ENCODE measurements at regions not wholly inside any gene's neighbourhood (a gene's known extent, or its start where the extent isn't known, plus 50 kb on each side); places are given as distances from the start of the nearest gene placed in this dataset.

- no peaks in the 10 kb centered on the region for H3K36me3 ChIP-seq (ENCODE audit: control insufficient read depth in 1 of 2, insufficient read depth in 2 of 2, low read length in 2 of 2)
- peaks cover 0 to 5% of the 10 kb centered on the region in 2 donors for H3K4me1 ChIP-seq (ENCODE audit: control insufficient read depth in 1 of 2, insufficient read depth in 2 of 2, low read length in 2 of 2)
- no peaks in the 10 kb centered on the region for H3K27me3 ChIP-seq (ENCODE audit: control insufficient read depth in 1 of 2, insufficient read depth in 2 of 2, low read length in 2 of 2)
- no peak overlapping the region for H3K4me3 ChIP-seq (ENCODE audit: low read depth in 1 of 2, low read length in 2 of 2)
- no peak overlapping the region for H3K9ac ChIP-seq (ENCODE audit: low read depth in 1 of 2, low read length in 2 of 2)
- no peak overlapping the region for H3K27ac ChIP-seq (ENCODE audit: low read depth, low read length)
- no peaks in the 10 kb centered on the region for H3K9me3 ChIP-seq (ENCODE audit: control insufficient read depth in 1 of 2, low read length in 2 of 2)
Observed at GRCh38 chr13:106958621-106959048, 390.7 kb upstream of the ARGLU1 start.

- H3K4me1 ChIP-seq (ENCODE audit: control insufficient read depth in 1 of 2, insufficient read depth in 2 of 2, low read length in 2 of 2) = peaks cover 5 to 6% of the 10 kb centered on the region in 2 donors
- H3K9ac ChIP-seq (ENCODE audit: low read depth in 1 of 2, low read length in 2 of 2) = no peak overlapping the region
- H3K27ac ChIP-seq (ENCODE audit: low read depth, low read length) = no peak overlapping the region
- no peaks in the 10 kb centered on the region for H3K9me3 ChIP-seq (ENCODE audit: control insufficient read depth in 1 of 2, low read length in 2 of 2)
- no peak overlapping the region for H3K4me3 ChIP-seq (ENCODE audit: low read depth in 1 of 2, low read length in 2 of 2)
- no peaks in the 10 kb centered on the region for H3K36me3 ChIP-seq (ENCODE audit: control insufficient read depth in 1 of 2, insufficient read depth in 2 of 2, low read length in 2 of 2)
- H3K27me3 ChIP-seq (ENCODE audit: control insufficient read depth in 1 of 2, insufficient read depth in 2 of 2, low read length in 2 of 2) = no peaks in the 10 kb centered on the region
Observed at GRCh38 chr13:106942563-106942962, 374.6 kb upstream of the ARGLU1 start.

GRCh38 chr13:106941779-106942178 is 373.8 kb upstream of the ARGLU1 start:
- Histone ChIP-seq H3K4me3 (ENCODE audit: low read depth in 1 of 2, low read length in 2 of 2) (no peak overlapping the region), H3K36me3 (ENCODE audit: control insufficient read depth in 1 of 2, insufficient read depth in 2 of 2, low read length in 2 of 2) (no peaks in the 10 kb centered on the region), H3K27ac (ENCODE audit: low read depth, low read length) (no peak overlapping the region), H3K27me3 (ENCODE audit: control insufficient read depth in 1 of 2, insufficient read depth in 2 of 2, low read length in 2 of 2) (no peaks in the 10 kb centered on the region), H3K9ac (ENCODE audit: low read depth in 1 of 2, low read length in 2 of 2) (no peak overlapping the region), H3K9me3 (ENCODE audit: control insufficient read depth in 1 of 2, low read length in 2 of 2) (no peaks in the 10 kb centered on the region), H3K4me1 (ENCODE audit: control insufficient read depth in 1 of 2, insufficient read depth in 2 of 2, low read length in 2 of 2) (peaks cover 1 to 4% of the 10 kb centered on the region in 2 donors)

GRCh38 chr13:106927421-106927820 is 359.5 kb upstream of the ARGLU1 start:
- no peaks in the 10 kb centered on the region for H3K4me1 ChIP-seq (ENCODE audit: control insufficient read depth in 1 of 2, insufficient read depth in 2 of 2, low read length in 2 of 2)
- H3K4me3 ChIP-seq (ENCODE audit: low read depth in 1 of 2, low read length in 2 of 2) = no peak overlapping the region
- no peaks in the 10 kb centered on the region for H3K27me3 ChIP-seq (ENCODE audit: control insufficient read depth in 1 of 2, insufficient read depth in 2 of 2, low read length in 2 of 2)

GRCh38 chr13:106922384-106922783 is 354.4 kb upstream of the ARGLU1 start:
- Histone ChIP-seq H3K4me3 (ENCODE audit: low read depth in 1 of 2, low read length in 2 of 2) (no peak overlapping the region), H3K27me3 (ENCODE audit: control insufficient read depth in 1 of 2, insufficient read depth in 2 of 2, low read length in 2 of 2) (no peaks in the 10 kb centered on the region), H3K27ac (ENCODE audit: low read depth, low read length) (no peak overlapping the region), H3K4me1 (ENCODE audit: control insufficient read depth in 1 of 2, insufficient read depth in 2 of 2, low read length in 2 of 2) (peaks cover 0 to 6% of the 10 kb centered on the region in 2 donors), H3K9me3 (ENCODE audit: control insufficient read depth in 1 of 2, low read length in 2 of 2) (no peaks in the 10 kb centered on the region), H3K36me3 (ENCODE audit: control insufficient read depth in 1 of 2, insufficient read depth in 2 of 2, low read length in 2 of 2) (no peaks in the 10 kb centered on the region), H3K9ac (ENCODE audit: low read depth in 1 of 2, low read length in 2 of 2) (no peak overlapping the region)

More at GRCh38 chr13:106927421-106927820, 359.5 kb upstream of the ARGLU1 start:
- Histone ChIP-seq H3K36me3 (ENCODE audit: control insufficient read depth in 1 of 2, insufficient read depth in 2 of 2, low read length in 2 of 2) (no peaks in the 10 kb centered on the region), H3K27ac (ENCODE audit: low read depth, low read length) (no peak overlapping the region), H3K9ac (ENCODE audit: low read depth in 1 of 2, low read length in 2 of 2) (no peak overlapping the region), H3K9me3 (ENCODE audit: control insufficient read depth in 1 of 2, low read length in 2 of 2) (no peaks in the 10 kb centered on the region)

GRCh38 chr13:106919638-106920037 is 351.7 kb upstream of the ARGLU1 start:
- Histone ChIP-seq H3K27ac (ENCODE audit: low read depth, low read length) (no peak overlapping the region), H3K4me3 (ENCODE audit: low read depth in 1 of 2, low read length in 2 of 2) (no peak overlapping the region), H3K4me1 (ENCODE audit: control insufficient read depth in 1 of 2, insufficient read depth in 2 of 2, low read length in 2 of 2) (peaks cover 0 to 6% of the 10 kb centered on the region in 2 donors), H3K27me3 (ENCODE audit: control insufficient read depth in 1 of 2, insufficient read depth in 2 of 2, low read length in 2 of 2) (no peaks in the 10 kb centered on the region), H3K9ac (ENCODE audit: low read depth in 1 of 2, low read length in 2 of 2) (no peak overlapping the region), H3K36me3 (ENCODE audit: control insufficient read depth in 1 of 2, insufficient read depth in 2 of 2, low read length in 2 of 2) (no peaks in the 10 kb centered on the region), H3K9me3 (ENCODE audit: control insufficient read depth in 1 of 2, low read length in 2 of 2) (no peaks in the 10 kb centered on the region)

GRCh38 chr13:106919133-106919532 is 351.2 kb upstream of the ARGLU1 start:
- peaks cover 0 to 6% of the 10 kb centered on the region in 2 donors for H3K4me1 ChIP-seq (ENCODE audit: control insufficient read depth in 1 of 2, insufficient read depth in 2 of 2, low read length in 2 of 2)
- H3K27me3 ChIP-seq (ENCODE audit: control insufficient read depth in 1 of 2, insufficient read depth in 2 of 2, low read length in 2 of 2) = no peaks in the 10 kb centered on the region
- no peak overlapping the region for H3K27ac ChIP-seq (ENCODE audit: low read depth, low read length)
- H3K4me3 ChIP-seq (ENCODE audit: low read depth in 1 of 2, low read length in 2 of 2) = no peak overlapping the region
- no peaks in the 10 kb centered on the region for H3K9me3 ChIP-seq (ENCODE audit: control insufficient read depth in 1 of 2, low read length in 2 of 2)
- no peaks in the 10 kb centered on the region for H3K36me3 ChIP-seq (ENCODE audit: control insufficient read depth in 1 of 2, insufficient read depth in 2 of 2, low read length in 2 of 2)
- H3K9ac ChIP-seq (ENCODE audit: low read depth in 1 of 2, low read length in 2 of 2) = no peak overlapping the region

GRCh38 chr13:106918557-106918860 is 350.6 kb upstream of the ARGLU1 start:
- no peaks in the 10 kb centered on the region for H3K9me3 ChIP-seq (ENCODE audit: control insufficient read depth in 1 of 2, low read length in 2 of 2)
- no peaks in the 10 kb centered on the region for H3K27me3 ChIP-seq (ENCODE audit: control insufficient read depth in 1 of 2, insufficient read depth in 2 of 2, low read length in 2 of 2)
- no peak overlapping the region for H3K27ac ChIP-seq (ENCODE audit: low read depth, low read length)
- H3K4me1 ChIP-seq (ENCODE audit: control insufficient read depth in 1 of 2, insufficient read depth in 2 of 2, low read length in 2 of 2) = peaks cover 0 to 6% of the 10 kb centered on the region in 2 donors
- no peaks in the 10 kb centered on the region for H3K36me3 ChIP-seq (ENCODE audit: control insufficient read depth in 1 of 2, insufficient read depth in 2 of 2, low read length in 2 of 2)
- H3K9ac ChIP-seq (ENCODE audit: low read depth in 1 of 2, low read length in 2 of 2) = peak overlapping the region in 1 of 2 donors; percentile 68
- H3K4me3 ChIP-seq (ENCODE audit: low read depth in 1 of 2, low read length in 2 of 2) = no peak overlapping the region

- no peaks in the 10 kb centered on the region for H3K27me3 ChIP-seq (ENCODE audit: control insufficient read depth in 1 of 2, insufficient read depth in 2 of 2, low read length in 2 of 2)
- H3K4me3 ChIP-seq (ENCODE audit: low read depth in 1 of 2, low read length in 2 of 2) = peak overlapping the region; percentile 66 to 73
- peak overlapping the region; percentile 73 for H3K27ac ChIP-seq (ENCODE audit: low read depth, low read length)
- peak overlapping the region; percentile 68 to 72 for H3K9ac ChIP-seq (ENCODE audit: low read depth in 1 of 2, low read length in 2 of 2)
- peaks cover 0 to 6% of the 10 kb centered on the region in 2 donors for H3K4me1 ChIP-seq (ENCODE audit: control insufficient read depth in 1 of 2, insufficient read depth in 2 of 2, low read length in 2 of 2)
- H3K36me3 ChIP-seq (ENCODE audit: control insufficient read depth in 1 of 2, insufficient read depth in 2 of 2, low read length in 2 of 2) = no peaks in the 10 kb centered on the region
- H3K9me3 ChIP-seq (ENCODE audit: control insufficient read depth in 1 of 2, low read length in 2 of 2) = no peaks in the 10 kb centered on the region
Observed at GRCh38 chr13:106917673-106918556, 350.0 kb upstream of the ARGLU1 start.

GRCh38 chr13:106917024-106917571 is 349.2 kb upstream of the ARGLU1 start:
- no peak overlapping the region for H3K9ac ChIP-seq (ENCODE audit: low read depth in 1 of 2, low read length in 2 of 2)
- peak overlapping the region; percentile 73 for H3K27ac ChIP-seq (ENCODE audit: low read depth, low read length)
- H3K4me1 ChIP-seq (ENCODE audit: control insufficient read depth in 1 of 2, insufficient read depth in 2 of 2, low read length in 2 of 2) = peaks cover 0 to 6% of the 10 kb centered on the region in 2 donors
- no peaks in the 10 kb centered on the region for H3K9me3 ChIP-seq (ENCODE audit: control insufficient read depth in 1 of 2, low read length in 2 of 2)
- H3K4me3 ChIP-seq (ENCODE audit: low read depth in 1 of 2, low read length in 2 of 2) = no peak overlapping the region
- H3K27me3 ChIP-seq (ENCODE audit: control insufficient read depth in 1 of 2, insufficient read depth in 2 of 2, low read length in 2 of 2) = no peaks in the 10 kb centered on the region
- no peaks in the 10 kb centered on the region for H3K36me3 ChIP-seq (ENCODE audit: control insufficient read depth in 1 of 2, insufficient read depth in 2 of 2, low read length in 2 of 2)

All from duodenal mucosa (tissue), 2 donors.